ENCODE measurements at regions not wholly inside any gene's neighbourhood (a gene's known extent, or its start where the extent isn't known, plus 50 kb on each side); places are given as distances from the start of the nearest gene placed in this dataset.

DNA sequence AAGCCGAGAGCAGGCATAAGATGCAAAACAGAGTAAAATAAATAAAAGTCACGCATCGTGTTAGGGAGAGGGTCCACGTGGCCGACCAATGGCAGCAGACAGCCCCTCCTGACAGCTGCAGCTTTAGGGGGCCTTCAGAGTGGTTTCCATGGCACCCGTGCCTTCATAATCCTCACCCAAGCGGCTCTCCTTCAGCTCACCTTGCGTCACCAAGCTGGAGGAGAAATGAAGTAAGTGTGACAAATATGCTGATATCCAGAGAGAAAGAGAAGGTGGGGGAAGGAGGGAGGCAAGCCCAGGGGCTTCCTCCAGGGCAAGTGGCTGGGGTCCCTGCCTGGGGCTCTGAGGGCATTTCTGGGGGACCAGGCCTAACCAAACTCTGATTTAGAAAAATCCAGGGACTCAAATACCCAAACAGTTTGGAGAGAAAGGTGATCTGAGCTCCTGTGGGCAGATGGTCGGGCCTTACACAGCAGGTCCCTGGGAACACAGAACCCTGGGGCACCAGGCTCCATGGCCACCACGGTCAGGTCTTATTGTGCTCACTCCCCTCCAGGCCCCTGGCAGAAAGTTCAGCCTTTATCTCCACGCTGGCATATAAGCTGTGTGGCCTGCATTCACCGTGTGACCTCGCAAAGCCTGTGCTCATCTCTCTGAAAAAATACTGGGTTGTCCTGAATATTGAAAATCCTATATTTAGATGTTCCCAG lies 80.7 kb upstream of the TNRC6C start (continued):
- no peak for TF ChIP-seq SMC3 (conservative IDR thresholded peaks at IDR 0.05; ENCODE audit: insufficient read depth, low read depth, low read length)
- TF ChIP-seq ZFX (CRISPR knock-in tag; IDR thresholded peaks at IDR 0.05), result no peak
- no peak for TF ChIP-seq BMI1 (IDR thresholded peaks at IDR 0.05; ENCODE audit: low read length)
- TF ChIP-seq CBX8 (IDR thresholded peaks at IDR 0.05; ENCODE audit: borderline replicate concordance, extremely low read depth, low read depth, low read length, poor library complexity, severe bottlenecking), result no peak
- TF ChIP-seq, protein P1, sequence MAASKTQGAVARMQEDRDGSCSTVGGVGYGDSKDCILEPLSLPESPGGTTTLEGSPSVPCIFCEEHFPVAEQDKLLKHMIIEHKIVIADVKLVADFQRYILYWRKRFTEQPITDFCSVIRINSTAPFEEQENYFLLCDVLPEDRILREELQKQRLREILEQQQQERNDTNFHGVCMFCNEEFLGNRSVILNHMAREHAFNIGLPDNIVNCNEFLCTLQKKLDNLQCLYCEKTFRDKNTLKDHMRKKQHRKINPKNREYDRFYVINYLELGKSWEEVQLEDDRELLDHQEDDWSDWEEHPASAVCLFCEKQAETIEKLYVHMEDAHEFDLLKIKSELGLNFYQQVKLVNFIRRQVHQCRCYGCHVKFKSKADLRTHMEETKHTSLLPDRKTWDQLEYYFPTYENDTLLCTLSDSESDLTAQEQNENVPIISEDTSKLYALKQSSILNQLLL (CRISPR knock-in tag; IDR thresholded peaks at IDR 0.05; ENCODE audit: borderline replicate concordance), result no peak
- no peak for TF ChIP-seq PHB2 (IDR thresholded peaks at IDR 0.05; ENCODE audit: low read depth)
- no peak for TF ChIP-seq NR2C1 (IDR thresholded peaks at IDR 0.05)
- TF ChIP-seq NR2C1 (tag; IDR thresholded peaks at IDR 0.05), result no peak

DNA sequence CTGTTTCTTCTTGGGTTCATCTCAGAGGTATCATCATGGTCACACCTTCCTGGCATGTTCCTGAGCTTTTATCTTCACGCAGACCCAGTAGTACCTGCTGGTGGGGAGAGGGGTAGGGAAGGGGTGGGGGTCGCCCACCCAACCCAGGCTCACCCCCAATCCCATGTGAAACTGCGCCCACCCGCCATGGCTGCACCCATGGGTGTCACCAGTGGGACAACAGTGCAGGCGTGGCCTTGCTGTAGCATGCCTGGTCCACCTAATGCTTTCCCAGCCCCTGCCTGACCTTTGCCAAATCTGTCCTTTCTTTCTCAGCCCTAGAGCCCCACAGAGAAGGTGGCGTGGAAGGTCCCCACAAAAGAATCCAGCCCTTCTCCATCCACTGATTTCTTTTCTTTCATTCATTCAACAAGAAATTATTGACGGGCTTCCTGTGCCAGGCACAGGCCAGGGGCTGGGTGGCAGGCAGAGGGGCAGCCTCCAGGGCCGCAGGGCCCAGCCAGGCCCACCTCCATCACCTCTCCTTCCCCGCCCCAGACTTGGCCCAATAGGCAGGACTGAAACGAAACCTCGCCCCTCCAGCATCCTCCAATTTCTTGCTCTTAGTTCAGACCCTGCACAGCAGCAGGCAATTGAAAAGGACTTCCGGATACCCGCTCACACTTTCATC lies 79.1 kb upstream of the TNRC6C start:
- Histone ChIP-seq H3K4me3 (no peak overlapping the region), H2AFZ (ENCODE audit: low read depth, low read length) (no peak overlapping the region), H3K27ac (ENCODE audit: extremely low read depth, low read depth, low read length) (no peak overlapping the region), H3K27me3 (ENCODE audit: control insufficient read depth in 2 of 2, insufficient read depth in 2 of 2, low read length in 2 of 2) (peaks cover 0 to 25% of the 10 kb centered on the region in 2 experiments; a peak in 3 of 5 replicates), H3K4me1 (replicated peaks in 1 of 2; ENCODE audit: control insufficient read depth in 2 of 2, insufficient read depth in 2 of 2, low read length in 2 of 2) (peaks cover 27 to 42% of the 10 kb centered on the region in 2 experiments), H3K79me2 (ENCODE audit: control insufficient read depth, insufficient read depth, low read length) (no peaks in the 10 kb centered on the region), H3K9ac (ENCODE audit: insufficient read depth in 1 of 2, low read depth in 2 of 2, low read length in 2 of 2) (no peak overlapping the region), H3K36me3 (ENCODE audit: control insufficient read depth, insufficient read depth, low read length) (no peaks in the 10 kb centered on the region), H4K20me1 (replicated peaks; ENCODE audit: control insufficient read depth, insufficient read depth, low read length) (no peaks in the 10 kb centered on the region), H3K9me3 (replicated peaks; ENCODE audit: control insufficient read depth, insufficient read depth, low read depth, low read length) (no peaks in the 10 kb centered on the region), H3K4me2 (ENCODE audit: insufficient read depth, low read length) (no peak overlapping the region), H3K9me1 (ENCODE audit: control insufficient read depth, insufficient read depth, low read length) (peaks cover 4% of the 10 kb centered on the region)
- DNase-seq (ENCODE audit: extremely low read depth in 1 of 4, low spot score in 3 of 4), result no peak
- BruUV-seq (replicated peaks), result no TSS peak
- intact Hi-C loops (cut with micrococcal nuclease) (no loop called here), in situ Hi-C loops (cut with MboI) (no loop called here)
- TF ChIP-seq SRSF7 (optimal IDR thresholded peaks at IDR 0.05; ENCODE audit: low read depth, low read length) (no peak), E2F3 (CRISPR knock-in tag; IDR thresholded peaks at IDR 0.05) (no peak), NR2C2 (CRISPR knock-in tag; IDR thresholded peaks at IDR 0.05) (no peak), NR2C2 (tag; IDR thresholded peaks at IDR 0.05) (no peak), KLF1 (tag; IDR thresholded peaks at IDR 0.05) (no peak)
- CTCF ChIA-PET (ENCODE audit: low intra/inter-chr PET ratio), result no interaction called here
- 31% methylated on average over 13 of the region's 13 CpGs for WGBS (ENCODE audit: insufficient coverage, low coverage, missing lambda C conversion rate)
- POLR2A ChIA-PET, result no interaction called here
- FAIRE-seq, result no peak
- no peak for ATAC-seq
